Upper lobe of left lung (tissue), 6 donors: ENCODE measurements at regions not wholly inside any gene's neighbourhood (a gene's known extent, or its start where the extent isn't known, plus 50 kb on each side); places are given as distances from the start of the nearest gene placed in this dataset.

Experiments used
- ATAC-seq, 2 donors: fragments of 200-7000 bp; cut with Tn5 transposase; one replicate each; pipeline ENCODE4 v1.9.1; 2022; ENCODE audit warnings: mild to moderate bottlenecking in 2 of 2, moderate library complexity in 2 of 2; ENCODE audit not compliant: low FRiP score in 2 of 2
- DNase-seq, 2 donors: peaks; one replicate each; pipeline ENCODE4 v3.0.0-alpha.2; 2019 to 2020
- H3K27ac ChIP-seq, 4 donors: fragments of 200-600 bp; sonication (generic); one replicate each; pipeline ENCODE4 v1.5.1; 2016 to 2019
- H3K27me3 ChIP-seq, 4 donors: fragments of 200-600 bp; sonication (generic); one replicate each; pipeline ENCODE4 v1.5.1; 2017 to 2019
- H3K36me3 ChIP-seq, 4 donors: fragments of 200-600 bp; sonication (generic); one replicate each; pipeline ENCODE4 v1.5.1; 2016 to 2019
- H3K4me1 ChIP-seq, 4 donors: fragments of 200-600 bp; sonication (generic); one replicate each; pipeline ENCODE4 v1.5.1; 2018 to 2019
- H3K4me3 ChIP-seq, 4 donors: fragments of 200-600 bp; sonication (generic); one replicate each; pipeline ENCODE4 v1.5.1; 2017 to 2019; ENCODE audit warnings: mild to moderate bottlenecking in 2 of 4, moderate library complexity in 1 of 4
- H3K9me3 ChIP-seq, 4 donors: fragments of 200-600 bp; sonication (generic); one replicate each; pipeline ENCODE4 v1.5.1; 2018 to 2019
- EP300 ChIP-seq, 4 donors: sonication (generic); formaldehyde crosslinking; IDR thresholded peaks; one replicate each; pipeline ENCODE4 v1.5.1; 2017; ENCODE audit warnings: antibody characterized with exemption in 4 of 4, control low read depth in 2 of 4
- POLR2A ChIP-seq, 4 donors: fragments of 450-650 bp; IDR thresholded peaks; one replicate each; pipeline ENCODE4 v1.5.1; 2016 to 2017; ENCODE audit warnings: antibody characterized with exemption in 4 of 4, mild to moderate bottlenecking in 2 of 4
- POLR2AphosphoS5 ChIP-seq, 2 donors: sonication (generic); formaldehyde crosslinking; IDR thresholded peaks; one replicate each; pipeline ENCODE4 v1.5.1; 2017; ENCODE audit warnings: antibody characterized with exemption in 2 of 2
- WGBS, 2 donors: methylation state at CpG; one replicate each; pipeline ENCODE4 v1.1.5; 2017 to 2018; 5-methylcytosine and 5-hydroxymethylcytosine counted together
- TF ChIP-seq, protein P1 (sequence below), 6 experiments: fragments of 450-650 bp in 4 of 6; fragments of 200-600 bp in 2 of 6; sonication (generic) in 2 of 6; IDR thresholded peaks; one replicate each; pipeline ENCODE4 v1.5.1; 2016 to 2019; ENCODE audit warnings: antibody characterized with exemption in 6 of 6
- donor health status: DM: no; HTN: no; CAD: no; lungs with moderate emphysema.
- donor health status: DM: no; HTN: yes; CAD: no; lungs with severe emphysema.

DNA sequence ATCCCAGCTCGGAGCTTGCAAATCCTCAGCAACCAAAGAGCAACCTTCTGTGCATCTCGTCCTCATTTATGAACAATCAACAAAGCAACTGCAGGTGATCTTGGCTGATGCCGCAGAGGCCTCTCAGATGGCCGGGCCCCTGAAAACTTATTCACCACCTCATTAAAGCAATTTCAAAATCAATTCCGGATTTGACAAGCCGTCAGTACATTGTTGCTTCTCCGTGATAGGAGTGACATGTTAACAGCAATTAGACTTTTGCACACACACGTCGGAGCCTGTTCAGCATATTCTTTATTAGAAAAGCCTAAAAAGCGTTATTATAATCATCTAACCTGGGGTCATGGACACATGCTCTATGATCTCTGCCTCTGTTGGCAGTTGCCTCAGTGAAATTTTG lies 183.1 kb upstream of the CXCR4 start:
- DNase-seq (no peak), ATAC-seq (no peak)
- Histone ChIP-seq H3K27ac (no peak overlapping the region), H3K9me3 (no peaks in the 10 kb centered on the region), H3K27me3 (no peaks in the 10 kb centered on the region), H3K36me3 (no peaks in the 10 kb centered on the region), H3K4me1 (peaks cover 0 to 7% (median 0%) of the 10 kb centered on the region in 4 donors), H3K4me3 (no peak overlapping the region)
- WGBS, 2 donors: 85 to 91% methylated on average over 10 of the region's 10 CpGs
- TF ChIP-seq POLR2A (IDR thresholded peaks at IDR 0.05) (no peak), POLR2AphosphoS5 (IDR thresholded peaks at IDR 0.05) (no peak), EP300 (IDR thresholded peaks at IDR 0.05) (no peak)
- TF ChIP-seq, protein P1, sequence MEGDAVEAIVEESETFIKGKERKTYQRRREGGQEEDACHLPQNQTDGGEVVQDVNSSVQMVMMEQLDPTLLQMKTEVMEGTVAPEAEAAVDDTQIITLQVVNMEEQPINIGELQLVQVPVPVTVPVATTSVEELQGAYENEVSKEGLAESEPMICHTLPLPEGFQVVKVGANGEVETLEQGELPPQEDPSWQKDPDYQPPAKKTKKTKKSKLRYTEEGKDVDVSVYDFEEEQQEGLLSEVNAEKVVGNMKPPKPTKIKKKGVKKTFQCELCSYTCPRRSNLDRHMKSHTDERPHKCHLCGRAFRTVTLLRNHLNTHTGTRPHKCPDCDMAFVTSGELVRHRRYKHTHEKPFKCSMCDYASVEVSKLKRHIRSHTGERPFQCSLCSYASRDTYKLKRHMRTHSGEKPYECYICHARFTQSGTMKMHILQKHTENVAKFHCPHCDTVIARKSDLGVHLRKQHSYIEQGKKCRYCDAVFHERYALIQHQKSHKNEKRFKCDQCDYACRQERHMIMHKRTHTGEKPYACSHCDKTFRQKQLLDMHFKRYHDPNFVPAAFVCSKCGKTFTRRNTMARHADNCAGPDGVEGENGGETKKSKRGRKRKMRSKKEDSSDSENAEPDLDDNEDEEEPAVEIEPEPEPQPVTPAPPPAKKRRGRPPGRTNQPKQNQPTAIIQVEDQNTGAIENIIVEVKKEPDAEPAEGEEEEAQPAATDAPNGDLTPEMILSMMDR (IDR thresholded peaks at IDR 0.05): no peak

DNA sequence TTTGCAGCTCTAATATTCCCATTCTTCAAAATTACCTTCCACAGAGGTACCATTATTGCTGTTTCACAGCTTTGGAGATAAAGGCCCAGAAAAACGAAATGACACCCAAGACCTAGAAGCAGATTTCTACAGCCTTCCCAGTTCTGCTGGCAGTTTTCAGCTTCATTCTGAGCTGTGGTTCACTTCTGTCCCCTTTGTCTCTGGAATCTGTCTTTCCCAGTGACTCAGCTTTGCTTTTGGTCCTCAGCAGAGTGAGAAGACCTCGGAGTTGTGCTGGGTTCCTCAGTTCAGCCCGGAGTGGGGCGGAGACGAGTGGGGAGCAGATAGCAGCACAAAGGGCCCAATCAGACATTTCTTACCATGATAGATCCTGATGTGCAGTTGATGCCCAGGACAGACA lies 180.7 kb upstream of the CXCR4 start:
- Histone ChIP-seq H3K4me1 (peaks cover 0 to 7% (median 0%) of the 10 kb centered on the region in 4 donors), H3K27ac (no peak overlapping the region), H3K36me3 (no peaks in the 10 kb centered on the region), H3K9me3 (no peaks in the 10 kb centered on the region), H3K27me3 (no peaks in the 10 kb centered on the region), H3K4me3 (no peak overlapping the region)
- TF ChIP-seq POLR2A (IDR thresholded peaks at IDR 0.05) (no peak), POLR2AphosphoS5 (IDR thresholded peaks at IDR 0.05) (no peak), EP300 (IDR thresholded peaks at IDR 0.05) (no peak)
- TF ChIP-seq, protein P1 (IDR thresholded peaks at IDR 0.05): no peak
- 89 to 91% methylated on average over 5 of the region's 5 CpGs for WGBS, 2 donors
- DNase-seq (no peak), ATAC-seq (no peak)

DNA sequence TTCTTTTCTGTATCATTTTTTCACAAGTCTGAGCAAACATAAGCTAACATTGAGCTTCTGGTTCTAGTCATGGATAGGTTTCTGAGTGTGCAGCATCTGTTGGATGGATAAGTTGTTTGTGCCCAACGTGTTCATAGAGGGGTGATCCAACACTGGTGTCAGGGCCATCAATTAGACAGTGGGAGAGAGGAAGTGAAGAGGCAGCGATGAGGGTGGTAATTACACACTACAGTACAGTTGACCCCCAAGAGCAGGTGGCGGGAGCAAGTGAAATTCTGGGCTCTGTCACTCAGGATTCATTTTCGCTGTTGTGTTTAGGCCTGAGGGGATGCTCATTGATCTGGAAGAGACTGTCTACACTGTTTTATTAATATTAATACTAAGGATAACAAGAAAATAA lies 180.0 kb upstream of the CXCR4 start:
- 95 to 96% methylated on average over 4 of the region's 4 CpGs for WGBS, 2 donors
- H3K27me3 ChIP-seq: no peaks in the 10 kb centered on the region
- ATAC-seq (no peak), DNase-seq (no peak)
- TF ChIP-seq POLR2AphosphoS5 (IDR thresholded peaks at IDR 0.05): no peak
- no peak for TF ChIP-seq EP300 (IDR thresholded peaks at IDR 0.05)
- TF ChIP-seq, protein P1 (IDR thresholded peaks at IDR 0.05): no peak
- no peak for TF ChIP-seq POLR2A (IDR thresholded peaks at IDR 0.05)
- H3K9me3 ChIP-seq: no peaks in the 10 kb centered on the region
- peaks cover 0 to 7% (median 0%) of the 10 kb centered on the region in 4 donors for H3K4me1 ChIP-seq
- no peaks in the 10 kb centered on the region for H3K36me3 ChIP-seq
- no peak overlapping the region for H3K4me3 ChIP-seq
- H3K27ac ChIP-seq: no peak overlapping the region

DNA sequence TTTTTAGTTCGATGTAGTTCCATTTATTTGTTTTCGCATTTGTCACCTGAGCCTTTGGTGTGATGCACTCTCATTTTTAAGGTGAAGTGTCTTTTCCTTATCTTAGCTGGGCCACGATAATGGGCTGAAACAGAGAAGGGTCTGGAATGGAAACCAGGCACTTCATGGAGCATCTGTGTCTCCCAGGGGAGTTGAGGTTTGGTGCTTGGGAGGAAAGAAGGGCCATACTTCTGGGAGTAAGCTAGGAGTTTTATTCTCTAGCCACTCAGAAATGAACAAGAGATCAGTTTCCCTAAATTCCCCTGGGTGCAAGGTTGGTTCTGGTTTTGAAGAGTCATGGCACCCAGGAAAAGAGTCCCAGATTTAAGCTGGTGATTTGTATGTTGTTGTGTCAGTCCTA lies 179.4 kb upstream of the CXCR4 start:
- ATAC-seq (no peak), DNase-seq (no peak)
- Histone ChIP-seq H3K4me3 (no peak overlapping the region), H3K4me1 (peaks cover 0 to 7% (median 0%) of the 10 kb centered on the region in 4 donors), H3K27ac (no peak overlapping the region), H3K9me3 (no peaks in the 10 kb centered on the region), H3K27me3 (no peaks in the 10 kb centered on the region), H3K36me3 (no peaks in the 10 kb centered on the region)
- WGBS, 2 donors: 65 to 66% methylated on average over 3 of the region's 3 CpGs
- TF ChIP-seq, protein P1 (IDR thresholded peaks at IDR 0.05): no peak
- TF ChIP-seq POLR2AphosphoS5 (IDR thresholded peaks at IDR 0.05): no peak
- no peak for TF ChIP-seq EP300 (IDR thresholded peaks at IDR 0.05)
- TF ChIP-seq POLR2A (IDR thresholded peaks at IDR 0.05): no peak

DNA sequence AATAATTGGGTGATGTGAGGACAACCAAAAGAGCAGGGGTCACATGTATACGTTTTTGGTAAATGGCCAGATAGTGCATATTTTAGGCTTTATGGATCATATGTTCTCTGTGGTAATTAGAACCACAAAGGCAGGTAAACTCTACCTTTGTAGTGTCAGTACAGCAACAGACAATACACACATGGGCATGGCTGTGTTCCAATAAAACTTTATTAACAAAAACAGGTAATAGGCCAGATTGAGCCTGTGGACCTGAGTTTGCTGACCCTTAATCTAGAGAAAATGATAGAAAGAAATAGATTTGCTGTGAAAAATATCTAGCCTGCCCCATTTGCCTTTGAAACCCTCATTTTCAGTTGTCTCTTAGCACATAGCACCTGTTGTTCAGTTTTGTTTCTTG lies 177.2 kb upstream of the CXCR4 start:
- no peak overlapping the region for H3K27ac ChIP-seq
- H3K27me3 ChIP-seq: no peaks in the 10 kb centered on the region
- H3K36me3 ChIP-seq: no peaks in the 10 kb centered on the region
- peaks cover 0 to 3% (median 0%) of the 10 kb centered on the region in 4 donors for H3K4me1 ChIP-seq
- no peak for ATAC-seq
- no peak for DNase-seq
- 93 to 100% methylated on average over 1 of the region's 1 CpG for WGBS, 2 donors
- TF ChIP-seq POLR2AphosphoS5 (IDR thresholded peaks at IDR 0.05): no peak
- TF ChIP-seq POLR2A (IDR thresholded peaks at IDR 0.05): no peak
- TF ChIP-seq, protein P1 (IDR thresholded peaks at IDR 0.05): no peak
- no peak for TF ChIP-seq EP300 (IDR thresholded peaks at IDR 0.05)
- no peak overlapping the region for H3K4me3 ChIP-seq
- H3K9me3 ChIP-seq: peaks cover 0 to 4% (median 0%) of the 10 kb centered on the region in 4 donors
